Liver (tissue), 8 donors: ENCODE measurements at regions not wholly inside any gene's neighbourhood (a gene's known extent, or its start where the extent isn't known, plus 50 kb on each side); places are given as distances from the start of the nearest gene placed in this dataset.

ENCODE experiments used
- DNase-seq: peaks from one replicate; pipeline ENCODE4 v3.0.0-alpha.2; 2017; ENCODE audit warnings: low spot score
- H3K27ac ChIP-seq, 2 donors: one replicate each; pipeline ENCODE4 v1.7.0; 2013; ENCODE audit warnings: inconsistent platforms in 2 of 2, low read length in 2 of 2, control low read depth in 1 of 2, low read depth in 1 of 2, mild to moderate bottlenecking in 1 of 2
- H3K27me3 ChIP-seq, 4 donors: one replicate each; pipeline versions ENCODE4 v1.6.1 to v1.7.0; 2013; ENCODE audit warnings: low read length in 3 of 4, inconsistent platforms in 1 of 4, mild to moderate bottlenecking in 1 of 4, moderate library complexity in 1 of 4; ENCODE audit not compliant: control insufficient read depth in 4 of 4, insufficient read depth in 4 of 4
- H3K36me3 ChIP-seq, 4 donors: one replicate each; pipeline versions ENCODE4 v1.6.1 to v1.7.0; 2013; ENCODE audit warnings: low read length in 3 of 4, mild to moderate bottlenecking in 3 of 4, low read depth in 1 of 4, moderate library complexity in 1 of 4; ENCODE audit not compliant: control insufficient read depth in 4 of 4, insufficient read depth in 3 of 4
- H3K4me1 ChIP-seq, 4 donors: one replicate each; pipeline versions ENCODE4 v1.6.1 to v1.7.0; 2013; ENCODE audit warnings: low read length in 3 of 4, mild to moderate bottlenecking in 3 of 4, moderate library complexity in 1 of 4; ENCODE audit not compliant: control insufficient read depth in 4 of 4, insufficient read depth in 4 of 4
- H3K4me3 ChIP-seq, 3 donors: one replicate each; pipeline versions ENCODE4 v1.6.1 to v1.7.0; 2013; ENCODE audit warnings: low read length in 3 of 3, control low read depth in 1 of 3, low read depth in 1 of 3, mild to moderate bottlenecking in 1 of 3
- H3K9ac ChIP-seq, 2 donors: one replicate each; pipeline ENCODE4 v1.7.0; 2013; ENCODE audit warnings: low read length in 2 of 2, mild to moderate bottlenecking in 2 of 2, moderate library complexity in 2 of 2, control low read depth in 1 of 2, low read depth in 1 of 2
- H3K9me3 ChIP-seq, 4 donors: one replicate each; pipeline versions ENCODE4 v1.6.1 to v1.7.0; 2013; ENCODE audit warnings: low read length in 3 of 4; ENCODE audit not compliant: control insufficient read depth in 4 of 4
- CTCF ChIP-seq: fragments of 150-350 bp; IDR thresholded peaks from 2 replicates; pipeline ENCODE4 v1.5.1; 2017; ENCODE audit warnings: improper control_type of control experiment, low read depth, low read length; ENCODE audit not compliant: missing input control
- EGR1 ChIP-seq, 2 donors: IDR thresholded peaks; 2 replicates each; pipeline ENCODE4 v1.6.1; 2016 to 2018; ENCODE audit warnings: antibody characterized with exemption in 2 of 2, low read depth in 2 of 2
- FOXA1 ChIP-seq: IDR thresholded peaks from 2 replicates; pipeline ENCODE4 v1.6.1; 2016; ENCODE audit warnings: antibody characterized with exemption
- FOXA2 ChIP-seq: IDR thresholded peaks from 2 replicates; pipeline ENCODE4 v1.6.1; 2016; ENCODE audit warnings: antibody characterized with exemption
- GABPA ChIP-seq, 2 donors: IDR thresholded peaks in 1 of 2; conservative IDR thresholded peaks in 1 of 2; 2 replicates each; pipeline ENCODE4 v1.6.1; 2016; ENCODE audit warnings: antibody characterized with exemption in 2 of 2, mild to moderate bottlenecking in 1 of 2, moderate library complexity in 1 of 2
- HNF4A ChIP-seq, 2 donors: conservative IDR thresholded peaks; 2 replicates each; pipeline ENCODE4 v1.6.1; 2016; ENCODE audit warnings: antibody characterized with exemption in 2 of 2, mild to moderate bottlenecking in 2 of 2
- HNF4G ChIP-seq: IDR thresholded peaks from 2 replicates; pipeline ENCODE4 v1.6.1; 2016; ENCODE audit warnings: antibody characterized with exemption
- JUND ChIP-seq, 2 donors: IDR thresholded peaks; 2 replicates each; pipeline ENCODE4 v1.6.1; 2016; ENCODE audit warnings: antibody characterized with exemption in 2 of 2
- MAX ChIP-seq: IDR thresholded peaks from 2 replicates; pipeline ENCODE4 v1.6.1; 2016; ENCODE audit warnings: antibody characterized with exemption
- NR2F2 ChIP-seq: IDR thresholded peaks from 2 replicates; pipeline ENCODE4 v1.6.1; 2016; ENCODE audit warnings: antibody characterized with exemption
- RAD21 ChIP-seq, 2 donors: IDR thresholded peaks; 2 replicates each; pipeline ENCODE4 v1.6.1; 2016; ENCODE audit warnings: antibody characterized with exemption in 2 of 2, mild to moderate bottlenecking in 2 of 2
- REST ChIP-seq: IDR thresholded peaks from 2 replicates; pipeline ENCODE4 v1.6.1; 2016; ENCODE audit warnings: antibody characterized with exemption, mild to moderate bottlenecking
- RXRA ChIP-seq, 2 donors: IDR thresholded peaks; 2 replicates each; pipeline ENCODE4 v1.6.1; 2017 to 2018; ENCODE audit warnings: antibody characterized with exemption in 2 of 2, mild to moderate bottlenecking in 1 of 2
- SP1 ChIP-seq: IDR thresholded peaks from 2 replicates; pipeline ENCODE4 v1.6.1; 2018; ENCODE audit warnings: antibody characterized with exemption, mild to moderate bottlenecking
- TAF1 ChIP-seq: conservative IDR thresholded peaks from 2 replicates; pipeline ENCODE4 v1.6.1; 2016; ENCODE audit warnings: antibody characterized with exemption, mild to moderate bottlenecking
- YY1 ChIP-seq: IDR thresholded peaks from 2 replicates; pipeline ENCODE4 v1.6.1; 2016; ENCODE audit warnings: antibody characterized with exemption, mild to moderate bottlenecking
- ZBTB33 ChIP-seq: IDR thresholded peaks from 2 replicates; pipeline ENCODE4 v1.6.1; 2016; ENCODE audit warnings: antibody characterized with exemption
- WGBS: extraction: QIAGEN DNeasy Blood & Tissue Kit; methylation state at CpG from one replicate; pipeline ENCODE4 v1.1.7; 2013; 5-methylcytosine and 5-hydroxymethylcytosine counted together
- donor health status: healthy.
- donor health status: healthy.
- donor health status: healthy.
- donor health status: healthy.
- donor health status: healthy.

GRCh38 chr17:73899839-73900238 is 255.6 kb upstream of the SDK2 start:
- no peak overlapping the region for H3K4me3 ChIP-seq
- no peak for DNase-seq
- 94% methylated on average over 8 of the region's 8 CpGs for WGBS

GRCh38 chr17:73900516-73900915 is 256.3 kb upstream of the SDK2 start:
- Histone ChIP-seq H3K27me3 (peaks cover 0 to 16% (median 6%) of the 10 kb centered on the region in 4 donors), H3K9me3 (no peaks in the 10 kb centered on the region), H3K4me1 (peaks cover 0 to 3% (median under 1%) of the 10 kb centered on the region in 4 donors), H3K9ac (no peak overlapping the region), H3K4me3 (no peak overlapping the region), H3K27ac (no peak overlapping the region), H3K36me3 (no peaks in the 10 kb centered on the region)
- 60% methylated on average over 7 of the region's 7 CpGs for WGBS
- no peak for TF ChIP-seq FOXA2
- no peak for TF ChIP-seq EGR1 (IDR thresholded peaks at IDR 0.05; ENCODE audit: low read depth in 2 of 2)
- TF ChIP-seq HNF4A (conservative IDR thresholded peaks at IDR 0.05): no peak
- no peak for TF ChIP-seq SP1
- TF ChIP-seq RAD21 (IDR thresholded peaks at IDR 0.05): no peak
- no peak for TF ChIP-seq GABPA (IDR thresholded peaks at IDR 0.05 in 1 of 2, conservative IDR thresholded peaks at IDR 0.05 in 1 of 2)
- TF ChIP-seq FOXA1: no peak
- TF ChIP-seq NR2F2: no peak
- no peak for TF ChIP-seq TAF1
- no peak for TF ChIP-seq JUND (IDR thresholded peaks at IDR 0.05)
- TF ChIP-seq MAX: no peak
- TF ChIP-seq YY1: no peak
- no peak for TF ChIP-seq REST
- TF ChIP-seq RXRA (IDR thresholded peaks at IDR 0.05): no peak
- TF ChIP-seq HNF4G: no peak
- TF ChIP-seq ZBTB33: no peak
- no peak for DNase-seq

More at GRCh38 chr17:73899839-73900238, 255.6 kb upstream of the SDK2 start:
- H3K27ac ChIP-seq: no peak overlapping the region
- H3K9ac ChIP-seq: no peak overlapping the region
- no peaks in the 10 kb centered on the region for H3K36me3 ChIP-seq
- TF ChIP-seq CTCF (no peak), SP1 (no peak), RAD21 (IDR thresholded peaks at IDR 0.05) (no peak), RXRA (IDR thresholded peaks at IDR 0.05) (no peak), TAF1 (no peak), JUND (IDR thresholded peaks at IDR 0.05) (no peak), NR2F2 (no peak)
- no peaks in the 10 kb centered on the region for H3K9me3 ChIP-seq
- peaks cover 0 to 3% (median under 1%) of the 10 kb centered on the region in 4 donors for H3K4me1 ChIP-seq
- peaks cover 0 to 16% (median 6%) of the 10 kb centered on the region in 4 donors for H3K27me3 ChIP-seq
